ENCODE measurements at regions not wholly inside any gene's neighbourhood (a gene's known extent, or its start where the extent isn't known, plus 50 kb on each side); places are given as distances from the start of the nearest gene placed in this dataset.
A peak's percentile ranks its signal among the peaks of the same experiment; 100 is the strongest.

- ChIA-PET RAD21 (ENCODE audit: unreplicated experiment) (interaction anchor here (0.6 to 1.4 kb wide), 2 partner anchors 31 to 157 kb away, joined by 3 to 8 read pairs; no protein-coding TSS in a partner anchor), POLR2A (no interaction called here), SMC1A (ENCODE audit: uncharacterized antibody, unreplicated experiment) (interaction anchor here (0.8 to 1.9 kb wide), 2 partner anchors 157 to 611 kb away, joined by 4 to 8 read pairs; no protein-coding TSS in a partner anchor), CTCF (interaction anchor here (0.6 to 2.5 kb wide), 6 partner anchors 10 to 418 kb away, joined by 3 to 13 read pairs (median 3); no protein-coding TSS in a partner anchor)
- DNase-seq (ENCODE audit: low read depth, low spot score) (no peak), ATAC-seq (peak; percentile 66), FAIRE-seq (no peak)
- H4K20me1 ChIP-seq (ENCODE audit: control insufficient read depth, insufficient read depth), result no peaks in the 10 kb centered on the region
- TF ChIP-seq PAX5 (IDR thresholded peaks at IDR 0.05; ENCODE audit: borderline replicate concordance, low read depth, low read length), result no peak
- TF ChIP-seq CBX3 (IDR thresholded peaks at IDR 0.05; ENCODE audit: borderline replicate concordance, low read depth), result no peak
- TF ChIP-seq MAX (IDR thresholded peaks at IDR 0.05; ENCODE audit: low read depth, low read length), result no peak
- no peak for TF ChIP-seq FOXK2 (IDR thresholded peaks at IDR 0.05)
- peak; percentile 11; the same call in 1 of the 2 replicates for TF ChIP-seq SMC3 (IDR thresholded peaks at IDR 0.05; ENCODE audit: borderline replicate concordance, low read length)
- TF ChIP-seq RAD21 (IDR thresholded peaks at IDR 0.05; ENCODE audit: insufficient read depth, low read depth, low read length), result peak; percentile 37; the same call in 1 of the 2 replicates
- no peak for TF ChIP-seq BCL11A (IDR thresholded peaks at IDR 0.05; ENCODE audit: low read depth, low read length)
- no peak for TF ChIP-seq TCF3 (IDR thresholded peaks at IDR 0.05; ENCODE audit: borderline replicate concordance, insufficient read depth, low read depth, low read length)
- TF ChIP-seq IRF5 (IDR thresholded peaks at IDR 0.05; ENCODE audit: borderline replicate concordance), result no peak
- no peak for TF ChIP-seq FOXM1 (IDR thresholded peaks at IDR 0.05; ENCODE audit: low read depth, low read length)
- TF ChIP-seq CTCF (IDR thresholded peaks at IDR 0.05 in 2 of 3, conservative IDR thresholded peaks at IDR 0.05 in 1 of 3; ENCODE audit: control insufficient read depth in 2 of 3, extremely low read depth in 1 of 3, insufficient read depth in 1 of 3, low read depth in 3 of 3, low read length in 3 of 3), result peak; percentile 33 to 56 (median 49); a peak in 4 of 6 replicates
- no peak for TF ChIP-seq ZZZ3 (IDR thresholded peaks at IDR 0.05; ENCODE audit: control insufficient read depth, insufficient read length, low read depth)
- TF ChIP-seq NR2F1 (conservative IDR thresholded peaks at IDR 0.05), result no peak
- TF ChIP-seq ZNF207 (IDR thresholded peaks at IDR 0.05; ENCODE audit: borderline replicate concordance), result no peak
- no peak for TF ChIP-seq MXI1 (IDR thresholded peaks at IDR 0.05; ENCODE audit: low read depth, low read length)
- 14% methylated on average over 3 of the region's 3 CpGs for WGBS (ENCODE audit: insufficient coverage, insufficient replicate concordance, low lambda C conversion rate, missing lambda C conversion rate)
- no peaks in the 10 kb centered on the region for H3K9me3 ChIP-seq (replicated peaks; ENCODE audit: control insufficient read depth, insufficient read depth, low read length)
- no peaks in the 10 kb centered on the region; a peak in 1 of 4 replicates for H3K27me3 ChIP-seq (replicated peaks in 1 of 2; ENCODE audit: control insufficient read depth in 2 of 2, insufficient read depth in 2 of 2, low read length in 1 of 2)
- H3K36me3 ChIP-seq (ENCODE audit: control insufficient read depth in 2 of 2, insufficient read depth in 2 of 2, low read length in 1 of 2), result no peaks in the 10 kb centered on the region
- H3K4me2 ChIP-seq (ENCODE audit: control insufficient read depth, insufficient read depth), result no peak overlapping the region
- H3K4me1 ChIP-seq (ENCODE audit: control insufficient read depth, insufficient read depth, low read length), result no peaks in the 10 kb centered on the region
- in situ Hi-C loops (cut with MboI) (no loop called here), intact Hi-C loops (cut with micrococcal nuclease; ENCODE audit: unreplicated experiment) (loop anchor here (10.0 kb wide), 1 partner anchor 1457 kb away; no protein-coding TSS in a partner anchor)
- H2AFZ ChIP-seq (ENCODE audit: control insufficient read depth, low read depth, low read length), result no peak overlapping the region
- BruUV-seq (replicated peaks), result no TSS peak
- no peaks in the 10 kb centered on the region for H3K79me2 ChIP-seq (ENCODE audit: control insufficient read depth, insufficient read depth, low read length)
- H3K27ac ChIP-seq (ENCODE audit: control insufficient read depth, insufficient read depth), result no peak overlapping the region
- H3K9ac ChIP-seq (ENCODE audit: control insufficient read depth, insufficient read depth, low read length), result no peak overlapping the region
- H3K4me3 ChIP-seq, result no peak overlapping the region
Observed at GRCh38 chr2:59182249-59182648, 941.1 kb upstream of the FANCL start.

Measured in GM12878 (cell line).